Stimulated activated naive CD8-positive, alpha-beta T cell treated with anti-CD3 and anti-CD28 coated beads, Interleukin-15, amount 100 ng/mL, for 72 hours (primary cell): ENCODE measurements at regions not wholly inside any gene's neighbourhood (a gene's known extent, or its start where the extent isn't known, plus 50 kb on each side); places are given as distances from the start of the nearest gene placed in this dataset.

Experiments
- ATAC-seq: fragments of 150-1000 bp; cut with Tn5 transposase; 2 replicates; pipeline ENCODE4 v1.10.0; 2021; ENCODE audit warnings: mild to moderate bottlenecking, moderate library complexity
- DNase-seq, 2 donors: peaks; one replicate each; pipeline ENCODE4 v3.0.0; 2021 to 2022
- H3K27ac Mint-ChIP-seq, 2 donors: one replicate each; pipeline ENCODE4 v1.8.0; 2022; ENCODE audit warnings: mild to moderate bottlenecking in 2 of 2, mixed read lengths in 2 of 2, moderate library complexity in 2 of 2
- H3K27me3 Mint-ChIP-seq: one replicate; pipeline ENCODE4 v1.8.0; 2022; ENCODE audit warnings: mixed read lengths
- H3K4me1 Mint-ChIP-seq: one replicate; pipeline ENCODE4 v1.8.0; 2022; ENCODE audit warnings: mild to moderate bottlenecking, mixed read lengths
- H3K4me3 Mint-ChIP-seq, 2 donors: one replicate each; pipeline ENCODE4 v1.8.0; 2022; ENCODE audit warnings: mild to moderate bottlenecking in 2 of 2, mixed read lengths in 2 of 2, moderate library complexity in 1 of 2
- H3K9me3 Mint-ChIP-seq, 2 donors: one replicate each; pipeline ENCODE4 v1.8.0; 2022; ENCODE audit warnings: mixed read lengths in 2 of 2

GRCh38 chr7:97601931-97602457 is 129.9 kb upstream of the TAC1 start:
- DNase-seq (no peak), ATAC-seq (no peak)
- Mint-ChIP-seq H3K4me3 (no peak overlapping the region), H3K9me3 (no peaks in the 10 kb centered on the region), H3K27ac (no peak overlapping the region), H3K4me1 (no peaks in the 10 kb centered on the region), H3K27me3 (no peaks in the 10 kb centered on the region)

- ATAC-seq = no peak
- Mint-ChIP-seq H3K27ac (no peak overlapping the region), H3K4me3 (no peak overlapping the region), H3K27me3 (peaks cover 2% of the 10 kb centered on the region), H3K4me1 (no peaks in the 10 kb centered on the region), H3K9me3 (no peaks in the 10 kb centered on the region)
- DNase-seq = no peak
Measured at GRCh38 chr7:97620495-97620894, 111.4 kb upstream of the TAC1 start.

- H3K4me3 Mint-ChIP-seq = no peak overlapping the region
- H3K9me3 Mint-ChIP-seq = peaks cover 4 to 5% of the 10 kb centered on the region in 2 donors
- ATAC-seq (no peak), DNase-seq (no peak)
- peaks cover 11% of the 10 kb centered on the region for H3K27me3 Mint-ChIP-seq
- no peak overlapping the region for H3K27ac Mint-ChIP-seq
- H3K4me1 Mint-ChIP-seq = no peaks in the 10 kb centered on the region
Measured at GRCh38 chr7:97623333-97623732, 108.6 kb upstream of the TAC1 start.

GRCh38 chr7:97630116-97630515 is 101.8 kb upstream of the TAC1 start:
- DNase-seq = no peak
- Mint-ChIP-seq H3K9me3 (peaks cover 4 to 6% of the 10 kb centered on the region in 2 donors), H3K27me3 (peaks cover 11% of the 10 kb centered on the region), H3K4me1 (no peaks in the 10 kb centered on the region), H3K27ac (no peak overlapping the region), H3K4me3 (no peak overlapping the region)
- no peak for ATAC-seq

- Mint-ChIP-seq H3K4me1 (no peaks in the 10 kb centered on the region), H3K4me3 (no peak overlapping the region), H3K27me3 (no peaks in the 10 kb centered on the region), H3K27ac (no peak overlapping the region), H3K9me3 (no peaks in the 10 kb centered on the region)
- ATAC-seq (no peak), DNase-seq (no peak)
Measured at GRCh38 chr7:97635622-97636021, 96.3 kb upstream of the TAC1 start.

GRCh38 chr7:97639036-97639435 is 92.8 kb upstream of the TAC1 start:
- Mint-ChIP-seq H3K27me3 (no peaks in the 10 kb centered on the region), H3K9me3 (peaks cover 0 to 5% of the 10 kb centered on the region in 2 donors), H3K27ac (no peak overlapping the region), H3K4me3 (no peak overlapping the region), H3K4me1 (no peaks in the 10 kb centered on the region)
- no peak for DNase-seq
- ATAC-seq = no peak

GRCh38 chr7:97659363-97660045 is 72.4 kb upstream of the TAC1 start:
- ATAC-seq = no peak
- no peaks in the 10 kb centered on the region for H3K4me1 Mint-ChIP-seq
- no peaks in the 10 kb centered on the region for H3K27me3 Mint-ChIP-seq
- H3K9me3 Mint-ChIP-seq = no peaks in the 10 kb centered on the region
- no peak overlapping the region for H3K4me3 Mint-ChIP-seq
- no peak overlapping the region for H3K27ac Mint-ChIP-seq
- DNase-seq = no peak

- no peaks in the 10 kb centered on the region for H3K4me1 Mint-ChIP-seq
- H3K4me3 Mint-ChIP-seq = no peak overlapping the region
- no peak for DNase-seq
- no peaks in the 10 kb centered on the region for H3K9me3 Mint-ChIP-seq
- ATAC-seq = no peak
- peaks cover 15% of the 10 kb centered on the region for H3K27me3 Mint-ChIP-seq
- no peak overlapping the region for H3K27ac Mint-ChIP-seq
Measured at GRCh38 chr7:97667359-97667758, 64.5 kb upstream of the TAC1 start.

- ATAC-seq (no peak), DNase-seq (no peak)
- Mint-ChIP-seq H3K4me3 (no peak overlapping the region), H3K4me1 (no peaks in the 10 kb centered on the region), H3K27ac (no peak overlapping the region), H3K27me3 (peaks cover 8% of the 10 kb centered on the region), H3K9me3 (no peaks in the 10 kb centered on the region)
Measured at GRCh38 chr7:97671571-97671970, 60.3 kb upstream of the TAC1 start.

- Mint-ChIP-seq H3K27ac (no peak overlapping the region), H3K4me1 (no peaks in the 10 kb centered on the region), H3K4me3 (no peak overlapping the region), H3K27me3 (peaks cover 29% of the 10 kb centered on the region), H3K9me3 (no peaks in the 10 kb centered on the region)
- DNase-seq (no peak), ATAC-seq (no peak)
Measured at GRCh38 chr7:97680622-97681021, 51.3 kb upstream of the TAC1 start.
